Activated T-helper 17 cell treated with anti-CD3 and anti-CD28 coated beads, Interleukin-2, amount 50 U/mL, for 72 hours (primary cell): ENCODE measurements at regions not wholly inside any gene's neighbourhood (a gene's known extent, or its start where the extent isn't known, plus 50 kb on each side); places are given as distances from the start of the nearest gene placed in this dataset.

Source experiments
- ATAC-seq: fragments of 150-1000 bp; cut with Tn5 transposase; replicated peaks from 2 replicates; pipeline ENCODE4 v1.10.0; 2021; ENCODE audit warnings: mild to moderate bottlenecking, moderate library complexity
- H3K27ac Mint-ChIP-seq: one replicate; pipeline ENCODE4 v1.8.0; 2022; ENCODE audit warnings: mixed read lengths
- H3K27me3 Mint-ChIP-seq: one replicate; pipeline ENCODE4 v1.8.0; 2022; ENCODE audit warnings: mixed read lengths
- H3K36me3 Mint-ChIP-seq: one replicate; pipeline ENCODE4 v1.8.0; 2022; ENCODE audit warnings: low read depth, mild to moderate bottlenecking, mixed read lengths
- H3K4me1 Mint-ChIP-seq: one replicate; pipeline ENCODE4 v1.8.0; 2022; ENCODE audit warnings: mixed read lengths
- H3K4me3 Mint-ChIP-seq: one replicate; pipeline ENCODE4 v1.8.0; 2022; ENCODE audit warnings: mild to moderate bottlenecking, mixed read lengths
- H3K9me3 Mint-ChIP-seq: one replicate; pipeline ENCODE4 v1.8.0; 2022; ENCODE audit warnings: mixed read lengths

DNA sequence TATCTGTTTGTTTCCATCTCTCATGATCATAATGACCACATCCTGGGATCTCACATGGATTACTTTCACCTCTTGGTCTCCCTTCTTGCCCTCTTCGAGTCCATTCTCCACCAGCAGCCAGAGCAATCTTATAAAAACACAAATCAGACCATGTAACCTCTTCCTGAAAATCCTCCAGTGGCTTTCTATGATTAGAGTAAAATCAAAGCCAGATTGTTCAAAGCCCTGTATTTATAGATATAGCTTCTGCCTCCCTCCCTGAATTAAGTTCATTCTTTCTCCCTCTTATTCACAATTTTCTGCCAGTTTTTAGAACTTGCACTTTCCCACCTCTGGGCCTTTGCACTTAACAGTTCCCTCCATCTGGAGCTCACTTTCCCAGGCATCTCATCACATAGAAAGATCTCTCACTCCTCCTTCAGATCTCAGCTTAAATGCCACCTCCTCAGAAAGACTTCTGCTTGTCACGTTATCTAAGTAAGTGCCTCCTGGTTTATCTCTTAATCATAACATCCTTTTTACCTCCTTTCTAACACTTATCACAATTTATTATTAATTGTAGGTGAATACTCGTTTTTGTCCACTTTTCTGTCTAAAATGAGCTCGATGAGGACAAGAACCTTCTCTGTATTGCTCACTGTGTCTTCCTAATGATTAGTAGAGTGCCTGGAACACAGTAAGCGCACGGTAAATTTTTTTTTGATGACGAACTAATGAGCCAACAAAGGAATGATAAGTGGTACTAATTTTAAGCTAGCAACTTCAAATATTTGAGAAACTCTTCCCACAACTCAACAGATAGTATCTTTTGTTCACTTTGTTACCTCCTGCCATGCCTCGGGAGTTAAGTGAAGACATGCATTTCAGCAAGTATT lies 80.5 kb downstream of the CYB561 start:
- Mint-ChIP-seq H3K36me3 (no peaks in the 10 kb centered on the region), H3K9me3 (no peaks in the 10 kb centered on the region), H3K27me3 (no peaks in the 10 kb centered on the region), H3K4me3 (no peak overlapping the region), H3K27ac (no peak overlapping the region), H3K4me1 (no peaks in the 10 kb centered on the region)
- ATAC-seq, result no peak

GRCh38 chr17:63366241-63366566 lies 79.9 kb downstream of the CYB561 start:
- no peaks in the 10 kb centered on the region for H3K4me1 Mint-ChIP-seq
- H3K27ac Mint-ChIP-seq, result no peak overlapping the region
- no peaks in the 10 kb centered on the region for H3K27me3 Mint-ChIP-seq
- peak; percentile 12 for ATAC-seq
- no peaks in the 10 kb centered on the region for H3K36me3 Mint-ChIP-seq
- no peaks in the 10 kb centered on the region for H3K9me3 Mint-ChIP-seq
- H3K4me3 Mint-ChIP-seq, result no peak overlapping the region

- ATAC-seq, result no peak
- no peaks in the 10 kb centered on the region for H3K27me3 Mint-ChIP-seq
- H3K27ac Mint-ChIP-seq, result no peak overlapping the region
- H3K36me3 Mint-ChIP-seq, result no peaks in the 10 kb centered on the region
- no peak overlapping the region for H3K4me3 Mint-ChIP-seq
- H3K9me3 Mint-ChIP-seq, result no peaks in the 10 kb centered on the region
- no peaks in the 10 kb centered on the region for H3K4me1 Mint-ChIP-seq
Observed at GRCh38 chr17:63369233-63369632, 76.9 kb downstream of the CYB561 start.

DNA sequence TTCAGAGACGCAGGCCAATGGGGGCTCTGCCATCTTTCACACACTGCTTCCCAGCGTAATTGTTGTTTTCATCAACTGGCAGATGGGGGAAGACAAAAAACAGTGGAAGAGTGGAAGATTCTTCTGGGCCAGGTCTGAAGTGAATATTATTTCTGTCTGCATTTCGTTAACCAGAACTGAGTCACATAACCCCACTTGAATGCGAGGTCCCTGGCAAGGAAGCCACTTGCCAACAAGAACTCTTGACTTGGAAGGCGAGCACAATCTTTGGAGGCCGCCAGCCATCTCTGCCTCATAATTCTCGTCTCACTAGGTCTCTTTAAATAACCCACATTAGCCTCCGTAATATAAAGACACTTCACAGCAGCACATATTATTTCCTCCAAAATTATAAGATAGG lies 75.4 kb downstream of the CYB561 start:
- no peaks in the 10 kb centered on the region for H3K4me1 Mint-ChIP-seq
- H3K9me3 Mint-ChIP-seq, result no peaks in the 10 kb centered on the region
- no peak overlapping the region for H3K27ac Mint-ChIP-seq
- no peak overlapping the region for H3K4me3 Mint-ChIP-seq
- ATAC-seq, result no peak
- H3K36me3 Mint-ChIP-seq, result no peaks in the 10 kb centered on the region
- H3K27me3 Mint-ChIP-seq, result no peaks in the 10 kb centered on the region

DNA sequence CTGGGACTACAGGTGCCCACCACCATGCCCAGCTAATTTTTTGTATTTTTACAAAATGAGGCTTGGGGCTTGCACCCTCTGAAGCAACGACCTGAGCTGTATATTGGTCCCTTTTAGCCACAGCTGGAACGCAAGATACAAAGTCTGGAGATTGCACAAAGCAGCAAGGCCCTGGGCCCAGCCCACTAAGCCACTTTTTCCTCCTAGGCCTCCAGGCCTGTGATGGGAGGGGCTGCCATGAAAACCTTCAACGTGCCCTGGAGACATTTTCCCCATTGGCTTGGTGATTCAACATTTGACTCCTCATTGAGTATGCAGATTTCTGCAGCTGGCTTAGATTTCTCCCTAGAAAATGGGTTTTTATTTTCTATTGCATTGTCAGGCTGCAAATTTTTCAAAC lies 69.2 kb downstream of the CYB561 start:
- H3K4me1 Mint-ChIP-seq, result peaks cover 4% of the 10 kb centered on the region
- H3K36me3 Mint-ChIP-seq, result peaks cover 12% of the 10 kb centered on the region
- no peaks in the 10 kb centered on the region for H3K9me3 Mint-ChIP-seq
- no peaks in the 10 kb centered on the region for H3K27me3 Mint-ChIP-seq
- H3K4me3 Mint-ChIP-seq, result no peak overlapping the region
- ATAC-seq, result no peak
- H3K27ac Mint-ChIP-seq, result no peak overlapping the region

- peaks cover 4% of the 10 kb centered on the region for H3K4me1 Mint-ChIP-seq
- no peak for ATAC-seq
- H3K27ac Mint-ChIP-seq, result no peak overlapping the region
- H3K9me3 Mint-ChIP-seq, result no peaks in the 10 kb centered on the region
- H3K36me3 Mint-ChIP-seq, result peaks cover 15% of the 10 kb centered on the region
- no peaks in the 10 kb centered on the region for H3K27me3 Mint-ChIP-seq
- H3K4me3 Mint-ChIP-seq, result no peak overlapping the region
Observed at GRCh38 chr17:63378411-63379375, 67.4 kb downstream of the CYB561 start.

DNA sequence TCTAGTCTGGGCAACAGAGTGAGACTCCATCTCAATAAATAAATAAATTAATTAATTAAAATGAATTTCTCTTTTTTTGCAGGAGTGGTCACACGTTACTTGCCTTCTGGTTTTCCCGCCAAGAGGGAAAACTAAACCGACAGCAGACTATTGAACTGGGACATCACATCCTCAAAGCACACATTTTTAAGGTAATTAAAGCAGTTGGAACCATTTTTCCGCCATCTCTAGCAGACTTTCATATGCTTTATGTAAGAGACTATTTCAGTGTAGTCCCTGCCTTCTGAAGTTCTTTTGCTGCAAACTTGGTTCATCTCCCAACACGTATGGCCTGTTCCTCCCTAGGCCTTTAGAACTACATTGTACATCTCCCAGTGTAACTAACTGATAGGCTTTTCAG lies 66.5 kb downstream of the CYB561 start:
- no peaks in the 10 kb centered on the region for H3K9me3 Mint-ChIP-seq
- no peak for ATAC-seq
- no peaks in the 10 kb centered on the region for H3K27me3 Mint-ChIP-seq
- peaks cover 15% of the 10 kb centered on the region for H3K36me3 Mint-ChIP-seq
- H3K27ac Mint-ChIP-seq, result no peak overlapping the region
- peaks cover 4% of the 10 kb centered on the region for H3K4me1 Mint-ChIP-seq
- H3K4me3 Mint-ChIP-seq, result no peak overlapping the region

DNA sequence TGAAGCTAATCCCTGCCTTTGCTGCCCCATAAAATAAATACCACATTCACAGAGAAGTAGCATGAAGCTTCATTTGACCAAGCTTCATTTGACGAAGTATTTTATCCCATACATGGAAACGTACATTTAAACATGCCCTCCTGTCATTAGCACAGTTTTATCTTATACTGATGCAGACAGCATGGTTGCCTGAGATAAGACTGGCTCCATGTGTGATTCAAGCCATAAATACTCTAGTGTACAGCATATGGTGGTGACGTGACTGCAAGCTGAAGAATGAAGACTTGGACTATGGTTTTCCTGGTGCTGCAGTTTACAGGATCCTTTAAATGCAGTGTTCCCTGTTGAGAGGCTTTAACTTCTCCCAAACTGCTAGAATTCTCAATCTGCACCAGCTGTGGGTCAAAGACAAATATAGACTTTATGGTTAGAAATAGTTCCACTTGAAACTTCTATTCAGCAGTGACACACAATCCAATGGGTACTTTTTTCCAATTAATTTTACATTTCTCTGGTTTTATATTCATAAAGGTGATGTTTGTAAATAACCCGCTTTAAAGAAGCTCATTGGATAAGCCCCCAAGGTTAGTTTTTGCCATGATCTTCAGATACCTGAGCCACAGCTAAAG lies 64.9 kb downstream of the CYB561 start:
- Mint-ChIP-seq H3K27ac (no peak overlapping the region), H3K27me3 (no peaks in the 10 kb centered on the region), H3K4me3 (no peak overlapping the region), H3K4me1 (peaks cover 4% of the 10 kb centered on the region), H3K36me3 (peaks cover 15% of the 10 kb centered on the region), H3K9me3 (no peaks in the 10 kb centered on the region)
- no peak for ATAC-seq

GRCh38 chr17:63382136-63382535 lies 64.0 kb downstream of the CYB561 start:
- H3K4me1 Mint-ChIP-seq, result peaks cover 4% of the 10 kb centered on the region

More at GRCh38 chr17:63382136-63382535, 64.0 kb downstream of the CYB561 start:
- peaks cover 13% of the 10 kb centered on the region for H3K36me3 Mint-ChIP-seq
- H3K4me3 Mint-ChIP-seq, result no peak overlapping the region
- ATAC-seq, result no peak
- H3K27me3 Mint-ChIP-seq, result no peaks in the 10 kb centered on the region
- H3K9me3 Mint-ChIP-seq, result no peaks in the 10 kb centered on the region
- H3K27ac Mint-ChIP-seq, result no peak overlapping the region
